HAP-1 (cell line): ENCODE measurements at regions not wholly inside any gene's neighbourhood (a gene's known extent, or its start where the extent isn't known, plus 50 kb on each side); places are given as distances from the start of the nearest gene placed in this dataset.
"Not testable (repeated sequence)": the region's sequence is repeated elsewhere in the genome, so short reads cannot be mapped to it uniquely, and the experiment has no call there.

ENCODE experiments used
- DNase-seq, 2 experiments: peaks; one replicate each; pipeline ENCODE4 v3.0.0-alpha.2; 2016 to 2020; ENCODE audit warnings: low spot score in 2 of 2
- H3K27me3 ChIP-seq: fragments of 250-450 bp; sonication (Bioruptor Pico); 2 replicates; pipeline ENCODE4 v1.5.1; 2020; ENCODE audit warnings: low read depth, mild to moderate bottlenecking, moderate library complexity
- H3K36me3 ChIP-seq: fragments of 250-450 bp; sonication (Bioruptor Pico); replicated peaks from 2 replicates; pipeline ENCODE4 v1.5.1; 2020; ENCODE audit warnings: mild to moderate bottlenecking
- H3K4me1 ChIP-seq: fragments of 250-450 bp; sonication (Bioruptor Pico); 2 replicates; pipeline ENCODE4 v1.5.1; 2020; ENCODE audit warnings: mild to moderate bottlenecking
- H3K4me3 ChIP-seq: fragments of 250-450 bp; sonication (Bioruptor Pico); 2 replicates; pipeline ENCODE4 v1.5.1; 2020; ENCODE audit warnings: mild to moderate bottlenecking, moderate library complexity
- H3K9me3 ChIP-seq: fragments of 250-450 bp; sonication (Bioruptor Pico); 2 replicates; pipeline ENCODE4 v1.5.1; 2020; ENCODE audit warnings: mild to moderate bottlenecking, moderate library complexity
- in situ Hi-C: fragments of 300-500 bp; cut with MboI; formaldehyde crosslinking; loops from 3 replicates; pipeline ENCODE4 v1.14.3; 2020; ENCODE audit warnings: low sequenced_read_pairs, inconsistent platforms, mixed read lengths

DNA sequence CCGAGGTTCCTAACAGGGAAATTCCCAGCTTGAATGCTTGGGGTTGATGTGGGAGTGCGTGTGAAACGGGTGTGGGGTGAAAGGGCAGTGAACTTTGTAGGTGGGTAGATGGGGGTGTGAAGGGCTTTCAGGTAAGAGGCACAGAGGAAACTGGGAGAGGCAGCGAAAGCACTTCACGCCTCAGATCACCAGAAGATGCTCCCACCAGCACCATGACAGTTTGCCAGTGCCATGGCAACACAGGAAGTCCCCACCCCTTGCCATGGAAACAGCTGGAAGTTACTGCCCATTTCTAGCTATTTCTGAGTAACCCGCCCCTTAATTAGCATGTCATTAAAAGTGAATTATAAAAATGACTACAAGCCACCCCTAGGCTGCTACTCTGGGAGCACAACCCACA lies 1390.6 kb upstream of the TPTE start:
- H3K4me1 ChIP-seq, DNase-seq, H3K27me3 ChIP-seq, H3K9me3 ChIP-seq, H3K4me3 ChIP-seq, H3K36me3 ChIP-seq, in situ Hi-C loops: not testable (repeated sequence)
